ENCODE measurements at regions not wholly inside any gene's neighbourhood (a gene's known extent, or its start where the extent isn't known, plus 50 kb on each side); places are given as distances from the start of the nearest gene placed in this dataset.
"Not testable (repeated sequence)": the region's sequence is repeated elsewhere in the genome, so short reads cannot be mapped to it uniquely, and the experiment has no call there.

- no peak for FAIRE-seq
- H3K27me3 ChIP-seq (ENCODE audit: control insufficient read depth, insufficient read depth, low read length), result no peaks in the 10 kb centered on the region
- intact Hi-C loops (cut with DNase I), result no loop called here
- H3K27ac ChIP-seq (ENCODE audit: low read depth in 2 of 2, low read length in 2 of 2), result no peak overlapping the region
- no peaks in the 10 kb centered on the region for H3K36me3 ChIP-seq (ENCODE audit: control insufficient read depth in 2 of 3, insufficient read depth in 3 of 3, low read length in 3 of 3)
- H3K9ac ChIP-seq (ENCODE audit: low read length in 3 of 3), result no peak overlapping the region
- no peak for DNase-seq
- no peaks in the 10 kb centered on the region for H3K9me3 ChIP-seq (ENCODE audit: control insufficient read depth in 2 of 3, insufficient read depth in 1 of 3, low read length in 3 of 3)
- H3K4me1 ChIP-seq (ENCODE audit: control insufficient read depth in 2 of 3, insufficient read depth in 2 of 3, low read depth in 1 of 3, low read length in 3 of 3), result no peaks in the 10 kb centered on the region
- H3K4me3 ChIP-seq (ENCODE audit: low read length in 3 of 3), result no peak overlapping the region
- TF ChIP-seq CTCF (IDR thresholded peaks at IDR 0.05; ENCODE audit: borderline replicate concordance, extremely low read depth, insufficient read depth), result no peak
Observed at GRCh38 chr6:94144807-94145206, 725.4 kb upstream of the EPHA7 start.

GRCh38 chr6:94137178-94137577, 717.8 kb upstream of the EPHA7 start:
- intact Hi-C loops (cut with DNase I); FAIRE-seq: not testable (repeated sequence)

GRCh38 chr6:94133106-94133505, 713.7 kb upstream of the EPHA7 start:
- FAIRE-seq (no peak), DNase-seq (no peak)
- Histone ChIP-seq H3K36me3 (ENCODE audit: control insufficient read depth in 2 of 3, insufficient read depth in 3 of 3, low read length in 3 of 3) (no peaks in the 10 kb centered on the region), H3K9me3 (ENCODE audit: control insufficient read depth in 2 of 3, insufficient read depth in 1 of 3, low read length in 3 of 3) (no peaks in the 10 kb centered on the region), H3K27me3 (ENCODE audit: control insufficient read depth, insufficient read depth, low read length) (no peaks in the 10 kb centered on the region), H3K4me1 (ENCODE audit: control insufficient read depth in 2 of 3, insufficient read depth in 2 of 3, low read depth in 1 of 3, low read length in 3 of 3) (no peaks in the 10 kb centered on the region), H3K9ac (ENCODE audit: low read length in 3 of 3) (no peak overlapping the region), H3K4me3 (ENCODE audit: low read length in 3 of 3) (no peak overlapping the region), H3K27ac (ENCODE audit: low read depth in 2 of 2, low read length in 2 of 2) (no peak overlapping the region)
- TF ChIP-seq CTCF (IDR thresholded peaks at IDR 0.05; ENCODE audit: borderline replicate concordance, extremely low read depth, insufficient read depth), result no peak
- intact Hi-C loops (cut with DNase I), result no loop called here

More at GRCh38 chr6:94137178-94137577, 717.8 kb upstream of the EPHA7 start:
- not testable (repeated sequence) for H3K9me3 ChIP-seq (ENCODE audit: control insufficient read depth in 2 of 3, insufficient read depth in 1 of 3, low read length in 3 of 3); H3K9ac ChIP-seq (ENCODE audit: low read length in 3 of 3); H3K27ac ChIP-seq (ENCODE audit: low read depth in 2 of 2, low read length in 2 of 2); H3K36me3 ChIP-seq (ENCODE audit: control insufficient read depth in 2 of 3, insufficient read depth in 3 of 3, low read length in 3 of 3); H3K4me3 ChIP-seq (ENCODE audit: low read length in 3 of 3); H3K4me1 ChIP-seq (ENCODE audit: control insufficient read depth in 2 of 3, insufficient read depth in 2 of 3, low read depth in 1 of 3, low read length in 3 of 3); H3K27me3 ChIP-seq (ENCODE audit: control insufficient read depth, insufficient read depth, low read length)
- peak in 1 of 5 donors; percentile 15 for DNase-seq

GRCh38 chr6:94131271-94131670, 711.9 kb upstream of the EPHA7 start:
- FAIRE-seq, result no peak
- TF ChIP-seq CTCF (IDR thresholded peaks at IDR 0.05; ENCODE audit: borderline replicate concordance, extremely low read depth, insufficient read depth), result no peak
- H3K9ac ChIP-seq (ENCODE audit: low read length in 3 of 3), result no peak overlapping the region

More at GRCh38 chr6:94131271-94131670, 711.9 kb upstream of the EPHA7 start:
- Histone ChIP-seq H3K27me3 (ENCODE audit: control insufficient read depth, insufficient read depth, low read length) (no peaks in the 10 kb centered on the region), H3K4me3 (ENCODE audit: low read length in 3 of 3) (no peak overlapping the region), H3K9me3 (ENCODE audit: control insufficient read depth in 2 of 3, insufficient read depth in 1 of 3, low read length in 3 of 3) (no peaks in the 10 kb centered on the region), H3K36me3 (ENCODE audit: control insufficient read depth in 2 of 3, insufficient read depth in 3 of 3, low read length in 3 of 3) (no peaks in the 10 kb centered on the region), H3K27ac (ENCODE audit: low read depth in 2 of 2, low read length in 2 of 2) (no peak overlapping the region), H3K4me1 (ENCODE audit: control insufficient read depth in 2 of 3, insufficient read depth in 2 of 3, low read depth in 1 of 3, low read length in 3 of 3) (no peaks in the 10 kb centered on the region)
- intact Hi-C loops (cut with DNase I), result no loop called here
- DNase-seq, result no peak

All from kidney (tissue), 13 donors.